GM19452 (cell line): ENCODE measurements at regions not wholly inside any gene's neighbourhood (a gene's known extent, or its start where the extent isn't known, plus 50 kb on each side); places are given as distances from the start of the nearest gene placed in this dataset.

Source experiments
- ATAC-seq: cut with Tn5 transposase; IDR thresholded peaks from one replicate; pipeline ENCODE4 v1.9.1; 2021; ENCODE audit not compliant: unreplicated experiment

DNA sequence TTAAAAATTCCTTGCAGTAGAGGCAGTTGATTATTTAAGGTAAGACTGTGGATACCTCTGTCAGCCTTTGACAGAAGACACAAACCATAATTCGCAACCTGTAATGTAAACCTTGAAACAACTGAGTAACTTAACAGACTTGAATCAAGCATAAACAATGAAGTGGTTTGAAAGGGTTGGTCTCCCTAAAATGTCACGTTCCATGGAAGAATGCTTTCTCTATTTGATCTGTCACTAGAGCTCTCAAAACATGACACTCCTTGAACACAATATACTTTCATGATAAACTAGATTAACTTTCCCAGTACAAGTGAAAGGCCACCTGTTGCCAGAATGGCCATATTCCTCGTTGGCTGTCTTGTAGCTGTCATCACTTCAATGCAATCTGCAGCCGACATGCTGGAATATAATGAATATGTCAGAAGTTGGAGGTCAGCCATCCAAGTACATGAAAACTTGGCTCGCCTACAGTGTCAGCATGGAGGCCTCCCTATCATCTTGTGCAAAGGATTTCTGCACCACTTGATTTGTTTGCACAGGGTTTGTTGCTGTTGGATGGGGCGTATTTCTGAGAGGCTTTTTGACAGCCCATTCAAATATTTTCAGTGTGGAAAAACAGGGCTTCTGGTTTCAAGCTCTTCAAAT lies 228.0 kb downstream of the TLE4 start:
- ATAC-seq: no peak

DNA sequence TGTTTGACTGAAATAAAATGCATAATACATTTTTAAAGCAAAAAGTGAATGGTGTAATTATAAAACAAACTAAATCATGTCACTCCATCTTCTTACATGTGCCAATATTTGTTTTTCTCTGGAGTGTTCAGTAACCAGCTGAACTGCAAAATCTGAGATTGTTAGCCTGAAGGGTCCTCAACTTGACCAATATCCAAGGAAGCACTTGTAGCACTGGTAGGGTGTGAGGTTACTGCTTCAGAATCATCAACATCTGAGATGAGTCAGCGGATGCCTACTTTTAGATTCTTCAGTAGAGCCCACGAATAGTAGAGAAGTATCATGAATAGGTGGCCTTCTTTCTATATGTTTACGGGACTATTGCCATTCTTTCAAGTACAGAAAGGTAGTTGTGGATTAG lies 226.7 kb downstream of the TLE4 start:
- ATAC-seq: no peak

DNA sequence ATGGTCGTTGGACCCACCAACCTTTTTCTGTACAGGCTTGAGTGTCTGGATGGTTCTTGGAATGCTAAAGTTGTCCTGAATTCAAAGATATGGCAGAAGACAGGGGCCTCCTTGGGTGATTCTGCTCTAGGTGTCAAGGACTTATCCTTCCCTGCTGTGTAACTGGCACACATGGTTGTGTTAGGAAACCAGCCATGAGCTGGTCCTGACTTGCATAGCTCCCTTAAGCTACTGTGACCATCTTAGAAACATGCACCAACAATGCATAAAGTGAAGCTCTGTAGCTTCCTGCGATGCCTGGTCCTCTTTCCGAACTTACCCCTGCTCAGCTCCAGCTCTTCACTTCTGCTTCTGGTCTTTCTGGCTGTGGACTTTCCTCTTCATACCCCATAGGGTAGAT lies 224.6 kb downstream of the TLE4 start:
- no peak for ATAC-seq

- ATAC-seq: no peak
These were observed 216.9 kb downstream of the TLE4 start for GRCh38 chr9:79788662-79789061.

- no peak for ATAC-seq
These were observed 209.5 kb downstream of the TLE4 start for GRCh38 chr9:79781263-79781662.

DNA sequence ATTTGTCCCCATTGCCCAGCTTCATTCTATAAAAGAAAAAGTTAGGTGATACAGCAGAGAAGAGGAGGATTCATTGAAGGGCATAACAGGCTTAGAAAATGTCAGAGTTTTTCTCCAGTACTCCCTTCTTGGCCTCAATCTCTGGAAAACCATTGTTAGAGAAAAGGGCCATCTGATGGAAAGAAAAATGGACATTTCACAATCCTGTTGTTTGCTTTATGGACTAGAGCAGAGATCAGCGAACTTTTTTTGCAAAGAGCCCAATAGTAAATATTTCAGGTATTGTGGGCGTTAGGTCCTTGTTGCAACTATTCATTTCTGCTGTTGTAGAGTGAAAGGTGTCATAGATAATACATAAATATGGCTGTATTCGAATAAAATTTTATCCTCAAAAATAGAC lies 208.8 kb downstream of the TLE4 start:
- ATAC-seq: no peak

DNA sequence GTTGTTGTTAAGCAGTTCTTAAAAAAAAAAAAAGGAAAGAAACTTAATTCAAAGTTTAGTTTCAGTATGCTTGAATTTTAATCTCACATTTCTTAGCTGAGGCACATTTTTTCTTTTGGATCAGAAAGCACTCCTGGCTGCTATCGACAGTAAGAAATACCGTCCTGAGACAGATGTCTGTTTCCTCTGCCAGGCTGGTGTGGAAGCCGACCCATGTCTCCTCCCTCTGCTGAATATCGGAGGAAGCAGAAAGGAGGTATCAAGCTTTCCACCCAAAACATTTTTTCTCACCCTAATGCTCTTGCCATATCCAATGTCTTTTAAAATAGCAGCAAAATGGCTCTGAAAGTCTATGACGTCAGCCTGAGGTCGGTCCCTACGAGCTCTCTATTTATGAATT lies 208.1 kb downstream of the TLE4 start:
- no peak for ATAC-seq

- no peak for ATAC-seq
These were observed 206.8 kb downstream of the TLE4 start for GRCh38 chr9:79778581-79778980.

GRCh38 chr9:79776581-79776980 lies 204.8 kb downstream of the TLE4 start:
- no peak for ATAC-seq
